GM21367 (cell line): ENCODE measurements at regions not wholly inside any gene's neighbourhood (a gene's known extent, or its start where the extent isn't known, plus 50 kb on each side); places are given as distances from the start of the nearest gene placed in this dataset.

Source experiments
- ATAC-seq: cut with Tn5 transposase; IDR thresholded peaks from one replicate; pipeline ENCODE4 v1.9.1; 2021; ENCODE audit not compliant: unreplicated experiment

DNA sequence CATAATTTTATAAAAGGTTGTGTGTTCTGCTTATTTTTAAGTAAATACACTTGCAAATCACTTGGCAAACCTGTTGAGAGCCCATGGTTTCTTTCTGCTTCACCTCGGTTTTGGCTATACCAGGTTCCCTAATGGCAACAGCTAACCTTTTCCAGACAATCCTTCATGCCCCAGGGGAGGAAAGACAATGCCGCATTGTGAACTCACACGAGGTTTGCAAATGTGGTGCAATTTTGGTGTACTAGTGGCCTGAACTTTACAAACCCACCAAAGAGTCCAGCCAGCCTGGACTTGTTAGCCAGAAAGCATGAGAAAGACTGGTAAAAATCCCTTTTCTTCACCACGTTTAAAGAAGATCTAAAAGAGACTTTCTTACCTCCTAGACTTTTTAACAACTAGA is 84.8 kb upstream of the SOX4 start:
- no peak for ATAC-seq

DNA sequence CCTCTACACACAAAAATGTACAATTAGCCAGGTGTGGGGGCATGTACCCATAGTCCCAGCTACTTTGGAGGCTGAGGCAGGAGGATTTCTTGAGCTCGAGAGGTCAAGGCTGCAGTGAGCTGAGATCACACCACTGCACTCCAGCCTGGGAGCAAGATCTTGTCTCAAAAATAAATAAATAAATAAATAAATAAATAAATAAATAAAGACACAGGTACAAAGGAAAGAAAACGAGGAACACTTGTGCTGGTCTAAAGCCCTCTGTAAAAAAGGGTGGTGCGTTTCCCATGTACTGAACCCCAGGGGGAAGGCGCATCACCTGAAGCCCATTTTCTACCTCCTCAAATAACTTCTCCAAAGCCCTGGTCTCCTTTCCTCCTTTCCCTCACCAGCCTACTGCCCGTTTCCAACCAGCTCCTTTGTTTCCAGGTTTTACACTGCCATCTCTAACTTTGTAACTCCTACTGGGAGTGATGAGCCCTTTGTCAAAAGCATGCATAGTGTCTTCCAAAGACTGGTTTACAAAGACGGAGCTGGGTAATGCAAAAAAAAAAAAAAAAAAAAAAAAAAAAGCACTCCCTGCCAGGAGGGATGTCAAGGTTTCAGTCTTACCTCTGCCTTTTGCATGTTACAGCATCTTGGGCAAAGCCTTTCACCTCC is 81.5 kb upstream of the SOX4 start:
- ATAC-seq, result no peak

DNA sequence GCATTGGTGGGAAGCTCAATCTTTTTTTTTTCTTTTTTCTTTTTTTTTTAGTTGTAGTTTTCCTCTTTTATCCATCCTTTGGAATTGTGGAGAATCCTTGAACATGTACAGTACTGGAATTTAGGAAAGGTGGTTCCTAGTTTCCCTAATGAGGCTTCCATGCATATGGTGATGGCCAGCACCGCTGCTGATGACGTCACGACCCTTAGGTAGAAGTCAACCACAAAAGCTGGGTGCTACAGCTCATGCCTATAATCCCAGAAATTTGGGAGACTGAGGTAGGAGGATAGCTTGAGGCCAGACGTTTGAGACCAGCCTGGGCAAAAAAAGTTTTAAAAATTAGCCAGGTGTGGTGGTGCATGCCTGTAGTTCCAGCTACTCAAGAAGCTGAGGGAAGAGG is 79.3 kb upstream of the SOX4 start:
- no peak for ATAC-seq

DNA sequence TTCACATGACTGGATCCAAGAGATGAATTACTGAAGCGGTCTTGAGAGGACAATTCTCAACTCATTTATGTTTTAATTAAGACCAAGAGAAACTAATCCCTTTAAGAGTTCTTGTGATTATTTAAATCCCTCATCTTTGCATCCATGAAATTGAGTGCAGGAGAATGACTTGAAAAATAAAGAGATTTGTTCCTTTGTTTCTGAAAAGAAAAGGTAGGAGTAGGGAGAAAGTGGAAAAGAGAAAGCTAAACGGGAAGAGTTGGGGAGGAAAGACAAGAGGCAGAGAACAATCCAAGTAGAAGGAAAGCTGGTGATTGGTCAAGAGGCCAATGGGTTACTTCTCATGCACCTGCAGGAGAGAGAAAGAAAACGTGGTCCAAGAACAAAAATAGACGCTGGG is 75.2 kb upstream of the SOX4 start:
- ATAC-seq, result no peak

DNA sequence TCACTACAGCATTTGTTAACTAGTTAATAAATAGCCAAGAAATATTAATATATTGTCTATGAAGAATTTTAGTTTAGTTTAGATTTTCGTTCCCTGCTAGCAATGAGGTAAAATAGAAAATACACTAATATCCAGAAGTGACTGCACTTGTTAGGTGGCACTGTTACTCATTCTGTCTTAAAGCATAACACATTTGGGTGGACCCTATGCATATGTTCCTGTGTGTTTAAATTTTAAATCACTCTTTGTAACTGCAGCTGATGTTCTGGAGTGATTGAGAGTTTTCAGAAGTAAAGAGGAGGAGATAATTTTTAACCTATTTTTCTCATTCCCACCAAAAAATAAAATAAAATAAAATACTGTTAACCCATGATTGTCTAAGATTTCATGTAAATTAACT is 73.9 kb upstream of the SOX4 start:
- ATAC-seq, result no peak

DNA sequence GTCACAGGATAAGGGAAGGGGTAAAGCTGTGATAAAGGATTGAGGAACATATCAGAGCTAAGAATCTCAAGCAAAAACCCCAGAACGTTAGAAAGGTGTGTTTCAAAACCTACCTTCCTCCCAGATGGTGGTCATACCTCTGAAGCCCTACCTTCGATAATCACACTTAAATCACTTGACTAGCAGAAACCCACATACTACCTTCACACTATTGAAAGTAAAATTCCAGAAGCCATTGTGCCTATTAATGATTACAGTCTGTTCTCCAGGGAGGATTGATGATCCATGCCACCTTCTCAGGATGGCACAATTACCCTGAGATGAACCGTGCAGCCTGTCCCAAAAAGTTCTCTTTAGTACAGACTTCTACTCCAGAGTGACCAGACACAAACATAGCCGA is 72.3 kb upstream of the SOX4 start:
- ATAC-seq, result no peak

DNA sequence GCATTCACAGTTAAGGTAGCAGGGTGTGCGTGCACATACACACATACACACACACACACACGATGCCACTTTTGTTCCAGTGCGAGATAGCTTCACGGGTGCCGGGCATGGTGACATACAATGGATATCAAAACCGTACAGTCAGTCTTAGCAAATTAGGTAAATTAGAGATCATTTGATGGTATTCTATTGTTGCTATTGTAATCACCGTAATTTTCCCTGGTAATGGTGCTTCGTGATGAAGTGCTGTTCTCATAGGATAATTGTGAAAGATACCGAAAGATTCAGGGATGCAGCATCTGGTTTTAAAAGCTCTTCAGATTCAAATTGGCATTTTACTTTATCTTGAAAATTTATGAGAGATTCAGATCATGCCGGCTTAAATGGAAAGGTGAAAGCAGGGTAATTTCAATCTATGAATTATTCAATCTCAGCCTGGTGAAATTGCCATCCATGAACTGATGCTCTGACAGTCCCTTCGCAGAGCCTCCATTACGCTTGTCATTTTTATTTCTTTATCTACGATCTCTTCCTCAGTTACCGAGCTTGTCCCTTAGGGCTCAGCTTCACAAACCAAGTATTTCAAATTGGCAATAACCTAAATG is 71.3 kb upstream of the SOX4 start:
- ATAC-seq, result no peak

DNA sequence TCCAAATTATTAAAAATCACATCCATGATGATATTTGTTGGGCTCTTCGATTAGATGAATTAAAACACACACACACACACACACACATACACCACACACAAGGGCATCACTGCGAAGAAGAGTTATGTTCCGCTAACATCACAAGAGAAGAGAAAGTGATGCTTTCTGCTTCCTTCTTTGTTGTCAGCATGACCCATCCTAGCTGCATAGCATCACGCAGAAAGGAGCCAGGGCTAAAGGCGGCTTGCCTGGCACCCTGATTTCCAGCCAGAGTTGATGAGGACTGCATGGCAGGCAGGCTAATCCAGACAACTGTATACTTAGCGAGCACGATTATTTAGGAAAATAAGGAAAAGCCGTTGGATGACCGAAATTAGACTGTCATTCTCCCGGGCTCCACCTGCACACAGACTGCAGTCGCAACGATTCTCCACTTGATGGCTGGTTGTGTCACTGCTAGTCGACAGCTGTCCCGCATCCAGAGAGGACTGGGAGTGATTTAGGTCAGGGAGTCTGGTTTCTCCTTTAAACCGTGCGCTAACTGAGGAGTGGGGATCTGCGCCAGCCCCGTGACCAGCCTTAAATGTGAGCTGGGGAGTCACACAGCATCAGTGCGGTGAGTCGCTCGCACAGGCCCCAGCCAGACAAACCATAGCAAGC is 70.6 kb upstream of the SOX4 start:
- no peak for ATAC-seq

DNA sequence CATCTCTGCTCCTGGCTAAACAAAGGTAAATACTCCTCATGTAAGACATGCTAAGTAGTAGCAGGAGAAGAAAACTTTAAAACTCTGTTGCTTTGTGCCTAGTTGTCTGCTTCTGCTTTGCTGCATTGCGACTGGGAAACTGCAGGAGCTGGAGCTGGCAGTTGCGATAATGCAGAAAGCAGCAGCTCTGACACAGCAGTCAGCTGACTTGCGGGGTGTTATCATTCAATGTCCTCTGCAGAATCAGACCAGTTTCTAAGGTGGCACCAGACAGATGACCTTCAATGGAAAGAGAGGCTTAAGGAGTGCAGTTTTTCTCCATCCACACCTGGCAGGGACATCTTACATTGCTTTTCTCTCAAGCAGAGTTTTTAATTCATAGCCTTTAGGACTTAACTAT is 69.9 kb upstream of the SOX4 start:
- no peak for ATAC-seq

DNA sequence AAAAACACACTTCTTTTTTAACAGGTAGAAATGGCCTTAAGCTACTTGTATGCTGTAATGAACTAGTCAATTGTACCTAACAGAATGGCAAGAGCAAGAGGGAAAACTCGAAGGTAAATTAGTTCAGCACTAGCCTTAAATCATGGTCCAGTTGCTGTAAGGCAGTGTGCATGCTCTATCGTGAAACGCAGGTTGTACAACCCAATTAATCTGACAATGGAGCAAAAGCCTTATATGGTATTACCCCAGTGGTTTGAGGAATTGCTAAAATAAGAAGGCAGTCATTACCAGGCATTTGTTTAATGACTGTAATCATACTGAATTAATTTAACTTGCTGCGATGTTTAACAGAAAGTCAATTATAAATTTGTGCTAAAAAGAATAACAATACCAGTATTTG is 69.3 kb upstream of the SOX4 start:
- no peak for ATAC-seq

DNA sequence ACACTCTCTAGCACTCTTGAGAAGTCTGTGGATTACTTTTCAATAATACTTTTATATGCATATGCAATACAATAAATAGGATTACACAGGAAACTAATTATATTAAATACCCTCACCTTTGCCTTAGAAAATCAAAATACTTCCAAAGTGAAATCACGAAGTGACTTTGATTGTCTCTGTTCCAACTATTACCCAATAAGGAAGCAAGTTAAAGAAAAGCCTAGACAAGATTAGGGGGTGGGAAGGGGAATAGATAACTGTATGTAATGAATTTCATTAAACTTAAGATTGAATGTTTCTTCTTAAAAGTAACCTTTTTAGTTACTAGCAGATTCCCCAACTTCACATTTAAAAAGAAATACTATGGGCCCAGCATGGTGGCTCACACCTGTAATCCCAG is 66.6 kb upstream of the SOX4 start:
- ATAC-seq, result no peak

DNA sequence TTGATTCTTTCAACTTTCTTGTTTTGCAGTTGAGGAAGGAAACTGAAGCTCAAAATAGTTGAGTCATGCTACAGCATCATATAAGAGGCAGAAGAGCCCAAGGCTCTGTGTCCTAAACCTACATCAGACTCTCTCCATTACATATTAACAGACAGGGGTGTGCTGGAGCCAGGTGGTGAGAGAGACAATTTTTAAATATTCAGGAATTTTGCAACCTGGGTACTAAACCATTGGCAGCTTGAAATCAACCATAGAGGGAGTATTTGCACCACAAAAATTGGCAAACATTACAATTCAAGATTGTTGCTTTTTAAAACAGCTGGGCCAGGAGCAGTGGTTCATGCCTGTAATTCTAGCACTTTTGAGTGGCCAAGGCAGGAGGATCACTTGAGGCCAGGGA is 65.8 kb upstream of the SOX4 start:
- ATAC-seq, result no peak

DNA sequence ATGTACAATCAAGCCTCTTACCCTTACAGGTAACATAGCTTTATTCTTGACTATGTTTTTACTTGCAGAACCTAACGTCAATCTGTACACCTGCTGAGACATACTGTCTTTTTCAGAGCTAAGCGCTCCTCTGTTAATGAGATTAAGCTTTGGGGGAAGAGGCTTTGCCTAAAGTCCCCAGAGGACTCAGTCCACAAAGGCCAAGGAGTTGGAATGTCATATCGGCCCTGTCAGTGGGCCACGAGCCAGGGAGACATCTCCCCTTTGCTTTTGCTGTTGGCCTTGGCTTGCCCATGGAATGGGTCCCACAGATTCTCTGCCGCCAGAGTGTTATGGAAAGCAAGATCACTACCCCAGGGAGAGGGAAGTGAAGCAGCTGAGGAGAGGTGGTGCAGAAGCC is 64.1 kb upstream of the SOX4 start:
- ATAC-seq, result no peak

DNA sequence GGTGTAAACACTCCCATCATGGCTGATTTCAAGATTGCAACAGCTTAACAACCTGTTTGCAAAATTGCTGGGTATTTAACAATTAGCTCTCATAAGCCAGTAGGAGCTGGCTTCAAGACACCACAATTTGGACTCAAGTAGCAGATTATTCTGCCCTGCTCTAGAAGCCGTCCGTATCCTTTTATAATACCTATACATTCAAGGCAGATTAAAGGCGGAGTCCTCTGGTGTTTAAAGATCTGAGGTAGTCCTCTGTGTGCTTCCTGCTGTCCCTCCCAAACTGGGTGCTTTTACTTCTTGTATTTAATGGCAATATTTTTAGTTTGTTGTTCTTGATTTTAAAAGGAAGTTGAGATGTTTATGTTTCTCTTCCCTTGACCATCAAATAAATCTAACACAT is 62.2 kb upstream of the SOX4 start:
- ATAC-seq, result no peak

DNA sequence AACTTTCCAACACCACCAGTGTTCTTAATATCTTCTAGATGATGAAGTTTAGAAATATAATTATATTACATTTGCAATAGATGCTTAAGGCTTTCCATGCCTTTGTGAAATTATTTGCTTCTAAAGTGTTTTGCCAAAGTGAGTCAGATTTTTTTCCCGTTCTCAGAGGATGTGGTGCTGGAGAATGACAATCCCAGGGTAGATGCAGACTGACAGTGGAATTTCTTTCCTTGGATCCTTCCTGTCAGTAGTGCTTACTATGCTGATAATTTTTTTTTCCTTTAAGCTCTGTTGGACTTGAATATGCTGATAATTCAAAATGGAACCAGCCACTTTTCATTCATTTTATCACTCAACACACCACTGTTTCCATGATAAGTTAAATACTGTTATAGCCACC is 59.9 kb upstream of the SOX4 start:
- no peak for ATAC-seq

DNA sequence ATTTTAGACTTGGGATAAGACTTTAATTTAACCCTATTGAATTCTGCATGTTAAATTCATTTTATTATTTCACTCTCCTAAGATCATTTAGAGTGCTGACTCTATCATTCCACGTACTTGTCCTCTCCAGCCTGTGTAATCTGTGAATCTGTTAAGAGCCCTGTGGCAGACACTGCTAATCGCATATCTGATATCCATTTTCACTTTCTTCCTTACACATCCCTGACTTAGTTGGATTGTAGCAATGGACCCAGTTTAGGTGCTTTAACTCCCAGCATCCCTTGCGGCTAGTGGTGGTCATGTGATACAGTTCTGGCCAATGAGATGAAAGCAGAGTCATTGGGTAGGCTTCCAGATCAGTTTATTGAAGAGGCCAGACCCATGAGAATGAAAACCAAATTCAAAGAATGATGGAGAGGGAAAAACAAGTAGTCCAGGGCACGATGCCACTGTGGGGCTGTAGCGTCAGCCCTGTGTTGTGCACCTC is 57.2 kb upstream of the SOX4 start:
- no peak for ATAC-seq

DNA sequence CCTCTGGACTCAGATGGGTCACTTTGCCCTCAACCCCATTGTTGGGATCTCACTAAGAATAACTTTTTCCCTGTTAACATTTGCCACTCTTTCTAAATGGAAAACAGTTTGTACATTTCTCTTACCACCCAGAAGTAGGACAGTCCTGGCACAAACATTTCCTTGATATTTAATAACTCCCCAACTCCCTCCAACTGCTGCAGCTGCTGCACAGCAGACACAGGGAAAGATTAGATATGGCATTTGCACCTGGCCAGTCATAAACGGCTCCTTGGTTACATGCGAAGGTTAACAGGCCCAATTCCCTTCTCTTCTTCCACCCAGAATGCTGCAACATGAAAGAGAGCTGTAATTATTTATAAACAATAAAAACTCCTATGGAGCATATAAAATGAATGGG is 55.9 kb upstream of the SOX4 start:
- no peak for ATAC-seq

DNA sequence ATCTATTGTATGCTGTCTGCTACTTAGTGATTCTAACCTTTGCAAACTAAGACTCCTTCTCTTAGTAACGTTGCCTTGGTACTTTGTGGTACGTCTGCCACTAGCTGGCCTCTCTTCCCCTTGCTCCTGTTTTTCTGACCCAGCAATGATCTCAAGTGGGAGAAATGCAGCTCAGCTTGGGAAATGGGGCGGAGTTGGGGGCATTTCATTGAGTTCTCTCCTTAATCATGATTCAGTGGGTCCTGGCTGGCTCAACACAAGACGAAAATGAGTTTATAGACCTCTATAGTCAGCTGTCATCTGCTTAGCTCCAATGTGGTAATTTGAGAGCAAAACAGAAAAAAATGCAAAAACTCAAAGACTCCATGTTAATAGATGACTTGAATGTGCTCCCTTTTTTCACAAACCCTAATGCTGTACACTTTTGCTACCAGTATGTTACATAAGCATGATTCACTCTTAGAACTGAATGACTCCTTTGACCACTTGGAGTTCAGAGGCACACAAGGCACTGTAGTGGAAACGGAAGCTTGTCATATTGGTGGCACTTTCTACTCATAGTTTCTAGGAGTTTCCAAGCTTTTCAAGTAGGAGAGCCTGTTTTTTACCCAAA is 55.3 kb upstream of the SOX4 start:
- ATAC-seq, result no peak

DNA sequence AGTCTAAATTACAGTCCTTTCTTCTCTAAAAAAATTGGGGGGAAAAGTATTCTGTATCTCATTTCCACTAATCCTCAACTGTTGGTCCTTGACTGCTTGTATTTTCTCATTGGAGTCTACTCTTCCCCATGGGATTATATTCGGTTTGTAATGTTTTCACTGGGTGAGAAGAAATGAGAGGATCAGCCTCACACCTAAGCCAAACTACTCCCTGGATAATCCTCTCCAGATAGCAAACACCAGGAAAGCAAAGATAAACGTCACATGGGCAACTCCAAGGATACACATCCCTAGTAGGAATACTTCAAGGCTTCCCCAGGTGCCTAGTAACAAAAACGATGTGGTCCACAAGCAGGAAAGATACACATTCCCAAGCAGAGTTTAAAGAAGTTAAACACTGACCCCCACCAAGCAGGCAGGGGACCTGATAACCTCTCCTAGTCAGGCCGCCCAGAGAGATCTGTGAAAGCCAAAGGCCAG is 53.9 kb upstream of the SOX4 start:
- ATAC-seq, result no peak
